ENCODE measurements at regions not wholly inside any gene's neighbourhood (a gene's known extent, or its start where the extent isn't known, plus 50 kb on each side); places are given as distances from the start of the nearest gene placed in this dataset.

GRCh38 chr5:158011422-158011821 is 152.5 kb upstream of the CLINT1 start:
- Histone ChIP-seq H3K27me3 (ENCODE audit: low read length) (peaks cover 47% of the 10 kb centered on the region), H3F3A (ENCODE audit: low read length, unreplicated experiment) (no peaks in the 10 kb centered on the region), H3K4me1 (ENCODE audit: insufficient read depth, low read length) (no peaks in the 10 kb centered on the region), H3K27ac (ENCODE audit: low read length) (no peak overlapping the region), H3K36me3 (ENCODE audit: low read depth, low read length) (no peaks in the 10 kb centered on the region), H3K9me3 (ENCODE audit: low read length) (no peaks in the 10 kb centered on the region), H3K4me2 (ENCODE audit: low read length) (no peak overlapping the region), H3K9me2 (replicated peaks; ENCODE audit: low read length) (no peaks in the 10 kb centered on the region), H4K20me1 (ENCODE audit: low read length) (no peaks in the 10 kb centered on the region), H3K4me3 (ENCODE audit: low read length) (no peak overlapping the region), H3K9ac (ENCODE audit: low read length) (no peak overlapping the region), H2AFZ (ENCODE audit: low read length) (no peak overlapping the region), H3K79me2 (ENCODE audit: low read length) (no peaks in the 10 kb centered on the region)
- CTCF ChIA-PET: no interaction called here
- ATAC-seq: no peak
- no peak for DNase-seq
- TF ChIP-seq, protein P1, sequence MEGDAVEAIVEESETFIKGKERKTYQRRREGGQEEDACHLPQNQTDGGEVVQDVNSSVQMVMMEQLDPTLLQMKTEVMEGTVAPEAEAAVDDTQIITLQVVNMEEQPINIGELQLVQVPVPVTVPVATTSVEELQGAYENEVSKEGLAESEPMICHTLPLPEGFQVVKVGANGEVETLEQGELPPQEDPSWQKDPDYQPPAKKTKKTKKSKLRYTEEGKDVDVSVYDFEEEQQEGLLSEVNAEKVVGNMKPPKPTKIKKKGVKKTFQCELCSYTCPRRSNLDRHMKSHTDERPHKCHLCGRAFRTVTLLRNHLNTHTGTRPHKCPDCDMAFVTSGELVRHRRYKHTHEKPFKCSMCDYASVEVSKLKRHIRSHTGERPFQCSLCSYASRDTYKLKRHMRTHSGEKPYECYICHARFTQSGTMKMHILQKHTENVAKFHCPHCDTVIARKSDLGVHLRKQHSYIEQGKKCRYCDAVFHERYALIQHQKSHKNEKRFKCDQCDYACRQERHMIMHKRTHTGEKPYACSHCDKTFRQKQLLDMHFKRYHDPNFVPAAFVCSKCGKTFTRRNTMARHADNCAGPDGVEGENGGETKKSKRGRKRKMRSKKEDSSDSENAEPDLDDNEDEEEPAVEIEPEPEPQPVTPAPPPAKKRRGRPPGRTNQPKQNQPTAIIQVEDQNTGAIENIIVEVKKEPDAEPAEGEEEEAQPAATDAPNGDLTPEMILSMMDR (conservative IDR thresholded peaks at IDR 0.05; ENCODE audit: low read depth, low read length): no peak
- TF ChIP-seq EZH2 (IDR thresholded peaks at IDR 0.05; ENCODE audit: low read length, unreplicated experiment): no peak
- no peak for TF ChIP-seq EZH2phosphoT487 (IDR thresholded peaks at IDR 0.05; ENCODE audit: borderline replicate concordance, low read length)
- intact Hi-C loops (cut with micrococcal nuclease): loop anchor here (10.0 kb wide), 1 partner anchor 163 kb away; no protein-coding TSS in a partner anchor
- no TSS peak for BruUV-seq (replicated peaks)
- POLR2A ChIA-PET (ENCODE audit: unreplicated experiment): no interaction called here

DNA sequence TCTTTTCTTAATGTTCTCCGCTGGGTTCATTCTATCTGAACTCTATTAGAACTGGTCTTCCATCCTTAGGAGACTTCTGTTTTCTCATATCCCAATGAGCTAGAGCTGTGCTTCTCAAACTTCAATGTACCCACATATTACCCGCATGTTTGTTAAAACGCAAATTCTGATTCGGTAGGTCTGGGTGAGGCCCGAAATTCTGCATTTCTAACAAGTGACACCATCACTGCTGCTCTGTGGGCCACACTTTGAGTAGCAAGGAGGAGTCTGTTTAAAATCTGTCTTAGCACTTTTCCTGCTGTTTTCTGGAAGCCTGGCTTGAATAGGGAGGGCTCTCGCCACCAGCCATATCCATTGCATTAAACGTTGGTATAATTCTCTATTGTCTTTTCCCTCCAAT is 151.9 kb upstream of the CLINT1 start:
- POLR2A ChIA-PET (ENCODE audit: unreplicated experiment): no interaction called here
- no peaks in the 10 kb centered on the region for H3K4me1 ChIP-seq (ENCODE audit: insufficient read depth, low read length)
- H3K9me3 ChIP-seq (ENCODE audit: low read length): peaks cover 2% of the 10 kb centered on the region; the same call in 1 of the 2 replicates
- peaks cover 47% of the 10 kb centered on the region for H3K27me3 ChIP-seq (ENCODE audit: low read length)
- TF ChIP-seq EZH2 (IDR thresholded peaks at IDR 0.05; ENCODE audit: low read length, unreplicated experiment) (no peak), EZH2phosphoT487 (IDR thresholded peaks at IDR 0.05; ENCODE audit: borderline replicate concordance, low read length) (no peak)
- TF ChIP-seq, protein P1 (conservative IDR thresholded peaks at IDR 0.05; ENCODE audit: low read depth, low read length): no peak
- no peak for DNase-seq
- no peak overlapping the region for H3K4me2 ChIP-seq (ENCODE audit: low read length)
- H3K9ac ChIP-seq (ENCODE audit: low read length): no peak overlapping the region
- H3K36me3 ChIP-seq (ENCODE audit: low read depth, low read length): no peaks in the 10 kb centered on the region
- no peaks in the 10 kb centered on the region for H3F3A ChIP-seq (ENCODE audit: low read length, unreplicated experiment)
- H3K79me2 ChIP-seq (ENCODE audit: low read length): no peaks in the 10 kb centered on the region
- ATAC-seq: no peak
- H3K27ac ChIP-seq (ENCODE audit: low read length): no peak overlapping the region
- no peaks in the 10 kb centered on the region for H4K20me1 ChIP-seq (ENCODE audit: low read length)
- no peaks in the 10 kb centered on the region for H3K9me2 ChIP-seq (replicated peaks; ENCODE audit: low read length)
- BruUV-seq (replicated peaks): no TSS peak
- intact Hi-C loops (cut with micrococcal nuclease): loop anchor here (10.0 kb wide), 1 partner anchor 164 kb away; no protein-coding TSS in a partner anchor
- no peak overlapping the region for H2AFZ ChIP-seq (ENCODE audit: low read length)
- no peak overlapping the region for H3K4me3 ChIP-seq (ENCODE audit: low read length)
- CTCF ChIA-PET: no interaction called here

DNA sequence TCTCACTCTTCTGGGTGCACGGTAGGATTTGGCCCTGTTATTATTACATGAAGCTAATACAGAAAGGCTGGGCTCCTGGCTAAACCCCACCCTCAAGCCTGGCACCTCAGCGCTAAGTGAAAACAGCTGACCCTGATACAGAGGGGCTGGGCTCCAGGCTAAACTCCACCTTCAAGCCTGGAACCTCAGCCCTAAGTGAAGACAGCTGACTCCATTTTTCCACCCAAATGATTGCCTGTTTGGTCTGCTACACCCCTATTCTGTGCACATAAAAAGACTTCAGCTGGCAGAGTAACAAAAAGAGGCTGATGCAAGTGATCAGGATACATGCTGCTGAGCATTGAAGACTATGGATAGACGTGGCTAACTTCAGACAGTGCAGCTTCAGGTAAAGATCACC is 148.4 kb upstream of the CLINT1 start:
- Histone ChIP-seq H3K4me2 (ENCODE audit: low read length) (no peak overlapping the region), H3K4me1 (ENCODE audit: insufficient read depth, low read length) (no peaks in the 10 kb centered on the region), H3K79me2 (ENCODE audit: low read length) (no peaks in the 10 kb centered on the region), H3K27ac (ENCODE audit: low read length) (no peak overlapping the region), H3K4me3 (ENCODE audit: low read length) (no peak overlapping the region), H3K9me3 (ENCODE audit: low read length) (peaks cover 5% of the 10 kb centered on the region; the same call in 1 of the 2 replicates), H3K36me3 (ENCODE audit: low read depth, low read length) (no peaks in the 10 kb centered on the region), H3K9me2 (replicated peaks; ENCODE audit: low read length) (no peaks in the 10 kb centered on the region), H3F3A (ENCODE audit: low read length, unreplicated experiment) (no peaks in the 10 kb centered on the region), H3K9ac (ENCODE audit: low read length) (no peak overlapping the region), H4K20me1 (ENCODE audit: low read length) (no peaks in the 10 kb centered on the region), H3K27me3 (ENCODE audit: low read length) (peaks cover 40% of the 10 kb centered on the region), H2AFZ (ENCODE audit: low read length) (no peak overlapping the region)
- BruUV-seq (replicated peaks): no TSS peak
- intact Hi-C loops (cut with micrococcal nuclease): no loop called here
- POLR2A ChIA-PET (ENCODE audit: unreplicated experiment): no interaction called here
- TF ChIP-seq EZH2phosphoT487 (IDR thresholded peaks at IDR 0.05; ENCODE audit: borderline replicate concordance, low read length) (no peak), EZH2 (IDR thresholded peaks at IDR 0.05; ENCODE audit: low read length, unreplicated experiment) (no peak)
- TF ChIP-seq, protein P1 (conservative IDR thresholded peaks at IDR 0.05; ENCODE audit: low read depth, low read length): no peak
- ATAC-seq: no peak
- CTCF ChIA-PET: no interaction called here
- no peak for DNase-seq

Data from PC-3 (cell line).